K562 (cell line): ENCODE measurements at regions not wholly inside any gene's neighbourhood (a gene's known extent, or its start where the extent isn't known, plus 50 kb on each side); places are given as distances from the start of the nearest gene placed in this dataset.

ENCODE experiments used
- ATAC-seq: fragments of 200-7000 bp; cut with Tn5 transposase; 3 replicates; pipeline ENCODE4 v1.9.1; 2020; ENCODE audit warnings: moderate library complexity
- BruUV-seq: library from RNA; stranded (reverse); fragments of 400-500 nt; replicated peaks from 2 replicates; lab custom pipeline; 2021; lab: Mats Ljungman, UMichigan
- CTCF ChIA-PET: fragments of 300-600 bp; formaldehyde crosslinking; extraction: SDS; loops from one replicate; lab custom pipeline; 2021; ENCODE audit warnings: low intra/inter-chr PET ratio; lab: Yijun Ruan, JAX
- POLR2A ChIA-PET: fragments of 300-600, 350-650 bp; sonication (Branson Sonifier 250); formaldehyde crosslinking; extraction: SDS; loops from one replicate; lab custom pipeline; 2021; ENCODE audit warnings: antibody characterized with exemption, inconsistent platforms; lab: Yijun Ruan, JAX
- DNase-seq, 4 experiments: peaks; one replicate each; pipeline versions ENCODE4 v3.0.0 to v3.0.0-alpha.2; 2011 to 2018; ENCODE audit warnings: low spot score in 3 of 4, mixed read lengths in 3 of 4; ENCODE audit errors: extremely low read depth in 1 of 4
- FAIRE-seq: peaks from 2 replicates; lab custom pipeline; 2011; peaks lifted over from hg19 to GRCh38; lab: Jason Lieb, UNC
- H2AFZ ChIP-seq: 2 replicates; pipeline ENCODE4 v1.6.0; 2011; ENCODE audit warnings: low read depth, low read length, control low read depth, inconsistent platforms
- H3K27ac ChIP-seq: fragments of 200-600 bp; 3 replicates; pipeline ENCODE4 v1.8.0; 2011; ENCODE audit warnings: low read depth, mild to moderate bottlenecking, control low read depth, inconsistent platforms, low read length, moderate library complexity, mixed read lengths; ENCODE audit errors: extremely low read depth
- H3K27me3 ChIP-seq, 2 experiments: fragments of 300-600 bp in 1 of 2; 2 replicates in 1 of 2; 3 replicates in 1 of 2; pipeline versions ENCODE4 v1.6.0 to v1.8.0; 2011; ENCODE audit warnings: inconsistent platforms in 2 of 2, low read length in 2 of 2, mild to moderate bottlenecking in 1 of 2, mixed read lengths in 1 of 2, moderate library complexity in 1 of 2; ENCODE audit not compliant: control insufficient read depth in 2 of 2, insufficient read depth in 2 of 2
- H3K36me3 ChIP-seq: fragments of 300-600 bp; 3 replicates; pipeline ENCODE4 v1.8.0; 2011; ENCODE audit warnings: mild to moderate bottlenecking, low read length, inconsistent platforms; ENCODE audit not compliant: control insufficient read depth, insufficient read depth
- H3K4me1 ChIP-seq, 2 experiments: fragments of 200-600 bp in 1 of 2; replicated peaks in 1 of 2; 2 replicates in 1 of 2; 3 replicates in 1 of 2; pipeline versions ENCODE4 v1.5.1 to v1.8.0; 2011; ENCODE audit warnings: inconsistent platforms in 2 of 2, low read length in 2 of 2, mild to moderate bottlenecking in 1 of 2, mixed read lengths in 1 of 2, moderate library complexity in 1 of 2; ENCODE audit not compliant: control insufficient read depth in 2 of 2, insufficient read depth in 2 of 2
- H3K4me2 ChIP-seq: 2 replicates; pipeline ENCODE4 v1.6.1; 2011; ENCODE audit warnings: low read length, control low read depth, inconsistent platforms, mixed read lengths; ENCODE audit not compliant: insufficient read depth
- H3K4me3 ChIP-seq: fragments of 200-600 bp; sonication (generic), shearing (Covaris generic); 2 replicates; pipeline ENCODE4 v1.5.1; 2016; ENCODE audit warnings: control low read depth, inconsistent platforms
- H3K79me2 ChIP-seq: fragments of 200-600 bp; 3 replicates; pipeline ENCODE4 v1.8.0; 2011; ENCODE audit warnings: low read length, inconsistent platforms; ENCODE audit not compliant: control insufficient read depth, insufficient read depth
- H3K9ac ChIP-seq, 2 experiments: 2 replicates each; pipeline versions ENCODE4 v1.6.0 to v1.6.1; 2011; ENCODE audit warnings: low read depth in 2 of 2, low read length in 2 of 2, control low read depth in 1 of 2, inconsistent platforms in 1 of 2, mild to moderate bottlenecking in 1 of 2, mixed read lengths in 1 of 2; ENCODE audit not compliant: insufficient read depth in 1 of 2
- H3K9me1 ChIP-seq: one replicate; pipeline ENCODE4 v1.6.0; 2011; ENCODE audit warnings: inconsistent platforms, mild to moderate bottlenecking, low read length, moderate library complexity; ENCODE audit not compliant: control insufficient read depth, insufficient read depth
- H3K9me3 ChIP-seq: replicated peaks from 2 replicates; pipeline ENCODE4 v1.5.1; 2011; ENCODE audit warnings: low read depth, low read length, inconsistent platforms; ENCODE audit not compliant: control insufficient read depth, insufficient read depth
- H4K20me1 ChIP-seq: replicated peaks from 2 replicates; pipeline ENCODE4 v1.6.1; 2011; ENCODE audit warnings: low read length, inconsistent platforms, mixed read lengths; ENCODE audit not compliant: control insufficient read depth, insufficient read depth
- CHD4 ChIP-seq: fragments of 200-600 bp; sonication (generic); IDR thresholded peaks from 3 replicates; pipeline ENCODE4 v1.6.1; 2012; ENCODE audit warnings: low read depth, mild to moderate bottlenecking, mixed read lengths, low read length, inconsistent platforms; ENCODE audit not compliant: insufficient read depth, insufficient replicate concordance, poor library complexity, severe bottlenecking
- CREB3 ChIP-seq: fragments of 450-650 bp; conservative IDR thresholded peaks from 2 replicates; pipeline ENCODE4 v1.6.1; 2016; ENCODE audit warnings: missing genetic modification characterization, low read depth, mild to moderate bottlenecking, missing compliant biosample characterization, moderate library complexity
- FOXA3 ChIP-seq, 2 experiments: fragments of 450-650 bp in 1 of 2; sonication (generic) in 1 of 2; formaldehyde crosslinking; IDR thresholded peaks in 1 of 2; conservative IDR thresholded peaks in 1 of 2; 2 replicates each; pipeline versions ENCODE4 v1.4.0 to v1.8.0; 2020 to 2022; ENCODE audit warnings: mild to moderate bottlenecking in 2 of 2, missing genetic modification reagents in 1 of 2
- GTF2B ChIP-seq: IDR thresholded peaks from 2 replicates; pipeline ENCODE4 v1.6.1; 2011; ENCODE audit not compliant: insufficient read length; ENCODE audit errors: extremely low read depth
- KDM5B ChIP-seq: fragments of 200-600 bp; sonication (generic); IDR thresholded peaks from 2 replicates; pipeline ENCODE4 v1.6.1; 2012; ENCODE audit warnings: low read depth, mild to moderate bottlenecking, moderate library complexity, low read length, control low read depth, inconsistent platforms; ENCODE audit not compliant: insufficient replicate concordance
- MAX ChIP-seq: sonication (generic); formaldehyde crosslinking; IDR thresholded peaks from 2 replicates; pipeline ENCODE4 v1.9.0; 2022; ENCODE audit warnings: mild to moderate bottlenecking, missing genetic modification reagents
- NR2C2 ChIP-seq, 2 experiments: fragments of 200-800 bp in 1 of 2; sonication (Bioruptor generic) in 1 of 2; sonication (generic) in 1 of 2; formaldehyde crosslinking in 1 of 2; IDR thresholded peaks; 2 replicates each; pipeline versions ENCODE4 v1.6.1 to v1.8.0; 2016 to 2022; ENCODE audit warnings: mild to moderate bottlenecking in 1 of 2, missing compliant biosample characterization in 1 of 2, missing genetic modification characterization in 1 of 2, missing genetic modification reagents in 1 of 2
- POLR3A ChIP-seq: IDR thresholded peaks from 2 replicates; pipeline ENCODE4 v1.6.1; 2011; ENCODE audit warnings: borderline replicate concordance, mild to moderate bottlenecking, moderate library complexity; ENCODE audit not compliant: insufficient read length, insufficient read depth; ENCODE audit errors: extremely low read depth
- ZNF134 ChIP-seq: fragments of 250-450 bp; sonication (Bioruptor Pico); conservative IDR thresholded peaks from 2 replicates; pipeline ENCODE4 v1.4.0; 2020
- ZNF175 ChIP-seq: fragments of 200-800 bp; sonication (Bioruptor generic); IDR thresholded peaks from 2 replicates; pipeline ENCODE4 v1.6.1; 2016; ENCODE audit warnings: low read depth, mild to moderate bottlenecking, missing genetic modification characterization, missing compliant biosample characterization
- ZNF23 ChIP-seq: fragments of 250-450 bp; sonication (Bioruptor Pico); IDR thresholded peaks from 2 replicates; pipeline ENCODE4 v1.4.0; 2020; ENCODE audit warnings: mild to moderate bottlenecking
- ZNF277 ChIP-seq: fragments of 250-450 bp; sonication (Bioruptor Pico); IDR thresholded peaks from 2 replicates; pipeline ENCODE4 v1.8.0; 2022; ENCODE audit warnings: inconsistent platforms, mild to moderate bottlenecking, moderate library complexity, borderline replicate concordance
- WGBS: fragments of 100-300 bp; shearing (Covaris generic); methylation state at CpG from one replicate; pipeline ENCODE4 v1.1.6; 2016; ENCODE audit warnings: low coverage, mixed read lengths; ENCODE audit not compliant: insufficient coverage; ENCODE audit errors: missing lambda C conversion rate; 5-methylcytosine and 5-hydroxymethylcytosine counted together
- in situ Hi-C: fragments of 300-500 bp; cut with MboI; formaldehyde crosslinking; loops from 4 replicates; pipeline ENCODE4 v1.15.0; 2018; ENCODE audit warnings: inconsistent platforms, mixed read lengths
- intact Hi-C: fragments of 100-400 bp; cut with micrococcal nuclease; formaldehyde crosslinking; loops from 2 replicates; pipeline ENCODE4 v1.14.2; 2022

GRCh38 chr1:29959356-29959755, 723.0 kb downstream of the PTPRU start:
- POLR2A ChIA-PET = no interaction called here
- no peaks in the 10 kb centered on the region for H3K9me3 ChIP-seq
- ATAC-seq = no peak
- CTCF ChIA-PET = no interaction called here
- H3K4me3 ChIP-seq = no peak overlapping the region
- H3K4me2 ChIP-seq = no peak overlapping the region
- H3K27ac ChIP-seq = no peak overlapping the region
- intact Hi-C loops (no loop called here), in situ Hi-C loops (no loop called here)
- TF ChIP-seq CHD4 (no peak), NR2C2 (CRISPR knock-in tag; IDR thresholded peaks at IDR 0.05) (no peak), NR2C2 (tag; IDR thresholded peaks at IDR 0.05) (no peak), FOXA3 (CRISPR knock-in tag; conservative IDR thresholded peaks at IDR 0.05 in 1 of 2, IDR thresholded peaks at IDR 0.05 in 1 of 2) (no peak), ZNF134 (CRISPR knock-in tag) (no peak), MAX (CRISPR knock-in tag) (no peak), POLR3A (no peak), ZNF175 (CRISPR knock-in tag) (no peak), KDM5B (no peak), CREB3 (tag) (no peak), GTF2B (no peak), ZNF23 (no peak), ZNF277 (CRISPR knock-in tag) (no peak)
- H4K20me1 ChIP-seq = peaks cover 12% of the 10 kb centered on the region; the same call in 1 of the 2 replicates
- no peaks in the 10 kb centered on the region for H3K9me1 ChIP-seq
- H3K9ac ChIP-seq = 0 out of 4 replicates have a peak overlapping the region, but pooled peaks of 1 of the 2 experiments have one; percentile 45
- H3K4me1 ChIP-seq = no peaks in the 10 kb centered on the region
- no peaks in the 10 kb centered on the region; a peak in 1 of 5 replicates for H3K27me3 ChIP-seq
- DNase-seq = no peak
- H2AFZ ChIP-seq = no peak overlapping the region
- H3K36me3 ChIP-seq = no peaks in the 10 kb centered on the region
- 0% methylated on average over 4 of the region's 4 CpGs for WGBS
- BruUV-seq = no TSS peak
- FAIRE-seq = no peak
- no peaks in the 10 kb centered on the region for H3K79me2 ChIP-seq
